ENCODE measurements at regions not wholly inside any gene's neighbourhood (a gene's known extent, or its start where the extent isn't known, plus 50 kb on each side); places are given as distances from the start of the nearest gene placed in this dataset.

DNA sequence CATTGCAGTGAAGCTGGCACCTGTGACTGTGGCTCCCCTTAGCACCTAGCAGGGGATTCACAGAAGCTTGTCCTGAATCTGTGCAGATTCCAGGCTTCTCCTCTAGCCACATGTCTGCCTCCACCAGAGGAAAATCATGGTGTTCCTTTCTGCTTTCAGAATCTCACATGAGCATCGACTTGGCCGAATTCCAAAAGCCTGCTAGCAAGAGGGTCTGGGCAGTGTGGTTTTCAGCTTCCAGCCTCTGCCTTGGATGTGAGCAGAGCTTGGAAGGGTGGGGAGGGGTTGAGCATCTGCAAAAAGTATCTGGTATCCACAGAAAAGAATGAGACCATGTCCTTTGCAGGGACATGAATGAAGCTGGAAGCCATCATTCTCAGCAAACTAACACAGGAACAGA, 911.1 kb downstream of the TBC1D22A start:
- no peak for DNase-seq (ENCODE audit: low read depth)

GRCh38 chr22:47672526-47672925, 910.1 kb downstream of the TBC1D22A start:
- DNase-seq (ENCODE audit: low read depth): no peak

GRCh38 chr22:47665151-47665550, 902.7 kb downstream of the TBC1D22A start:
- no peak for DNase-seq (ENCODE audit: low read depth)

GRCh38 chr22:47663615-47664605, 901.5 kb downstream of the TBC1D22A start:
- DNase-seq (ENCODE audit: low read depth): no peak

- no peak for DNase-seq (ENCODE audit: low read depth)
Measured at GRCh38 chr22:47659467-47660223, 897.2 kb downstream of the TBC1D22A start.

DNA sequence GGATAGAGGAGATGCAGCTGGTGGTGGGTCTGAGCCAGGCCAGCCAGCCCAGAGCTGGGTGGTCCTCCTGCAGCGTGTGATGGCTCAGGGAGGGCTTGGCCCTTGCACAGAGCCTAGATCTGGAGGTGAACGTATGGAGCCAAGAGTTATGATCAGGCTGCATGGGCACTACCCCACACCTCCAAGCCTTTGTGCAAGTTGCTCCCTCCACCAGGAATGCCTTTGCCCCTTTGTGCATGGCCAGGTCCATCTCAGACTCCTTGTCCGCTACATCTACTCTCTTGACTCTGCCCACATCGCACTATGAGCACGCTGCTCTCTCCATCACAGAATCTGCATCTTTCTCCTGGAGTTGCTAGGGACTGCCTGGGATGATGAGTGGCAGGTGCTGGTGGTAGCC, 895.7 kb downstream of the TBC1D22A start:
- DNase-seq (ENCODE audit: low read depth): no peak

GRCh38 chr22:47657224-47657623, 894.8 kb downstream of the TBC1D22A start:
- no peak for DNase-seq (ENCODE audit: low read depth)

DNA sequence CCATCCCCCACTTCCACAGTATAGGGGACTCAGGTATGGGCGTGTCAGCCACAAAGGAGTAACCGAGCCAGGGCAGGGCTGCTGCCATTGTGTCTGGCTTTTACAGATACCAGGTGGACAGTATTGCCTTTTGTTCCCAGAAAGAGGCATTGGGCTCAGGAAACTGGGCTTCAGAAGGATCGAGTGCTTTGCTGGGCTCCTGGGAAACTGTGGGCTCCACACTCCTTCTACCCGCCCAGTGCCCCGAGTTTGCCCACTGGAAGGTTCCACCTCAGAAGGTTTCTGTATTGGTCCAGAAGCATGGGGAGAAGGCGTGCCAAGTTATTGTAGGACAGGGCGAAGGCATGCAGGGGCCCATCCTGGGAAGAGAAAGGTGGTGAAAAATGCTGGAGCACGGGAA, 894.4 kb downstream of the TBC1D22A start:
- no peak for DNase-seq (ENCODE audit: low read depth)

- DNase-seq (ENCODE audit: low read depth): no peak
Measured at GRCh38 chr22:47655930-47656329, 893.5 kb downstream of the TBC1D22A start.

GRCh38 chr22:47654922-47655491, 892.6 kb downstream of the TBC1D22A start:
- DNase-seq (ENCODE audit: low read depth): no peak

DNA sequence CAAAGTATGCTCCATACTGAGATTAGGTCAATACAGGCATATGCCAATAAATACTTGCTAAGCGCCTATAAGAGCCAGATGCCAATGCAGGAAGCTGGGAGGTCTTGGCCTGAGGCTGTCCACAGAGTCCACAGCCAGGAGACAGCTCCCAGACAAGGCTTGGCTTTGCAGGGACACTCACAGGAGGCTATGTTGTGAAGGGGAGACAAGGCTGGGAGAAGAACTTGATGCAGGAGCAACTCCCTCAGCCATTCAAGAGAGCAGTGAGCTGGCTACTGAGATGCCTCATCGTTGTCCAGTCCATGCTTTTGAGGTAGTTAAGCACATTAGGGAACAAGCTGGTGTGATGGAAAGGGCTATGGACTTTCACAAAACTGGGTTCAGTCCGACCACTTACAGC, 891.5 kb downstream of the TBC1D22A start:
- no peak for DNase-seq (ENCODE audit: low read depth)

GRCh38 chr22:47651216-47651987, 889.0 kb downstream of the TBC1D22A start:
- no peak for DNase-seq (ENCODE audit: low read depth)

GRCh38 chr22:47647720-47648119, 885.3 kb downstream of the TBC1D22A start:
- DNase-seq (ENCODE audit: low read depth): no peak

DNA sequence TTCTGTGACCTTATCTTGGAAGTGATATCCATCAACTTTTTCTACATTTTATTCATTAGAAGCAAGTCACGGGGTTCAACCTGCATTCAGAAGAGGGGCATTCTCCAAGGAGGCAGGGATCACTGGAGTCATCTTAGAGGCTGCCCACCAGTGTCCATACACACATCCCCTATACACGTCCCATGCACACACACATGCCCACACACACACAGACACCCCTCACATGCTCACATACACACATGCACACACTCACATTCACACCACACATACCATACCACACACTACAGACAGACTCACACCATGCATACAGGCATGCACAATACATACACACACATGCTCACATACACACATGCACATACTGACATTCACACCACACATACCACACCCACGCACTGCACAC, 884.7 kb downstream of the TBC1D22A start:
- no peak for DNase-seq (ENCODE audit: low read depth)

DNA sequence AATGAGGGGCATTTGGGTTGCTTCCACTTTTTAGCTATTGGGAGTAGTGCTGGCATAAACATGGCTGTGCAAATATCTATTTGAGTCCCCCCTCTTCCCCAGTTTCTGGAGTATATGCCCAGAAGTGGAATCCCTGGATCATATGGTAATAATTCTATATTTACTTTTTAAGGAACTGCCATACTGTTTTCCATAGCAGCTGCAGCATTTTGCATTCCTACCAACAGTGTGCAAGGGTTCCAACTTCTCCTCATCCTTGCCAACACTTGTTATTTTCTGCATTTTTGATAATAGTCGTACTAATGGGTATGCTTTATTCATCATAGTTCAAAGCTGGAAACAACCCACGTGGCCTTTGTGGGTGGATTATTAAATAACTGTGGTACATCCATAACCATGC, 883.5 kb downstream of the TBC1D22A start:
- no peak for DNase-seq (ENCODE audit: low read depth)

DNA sequence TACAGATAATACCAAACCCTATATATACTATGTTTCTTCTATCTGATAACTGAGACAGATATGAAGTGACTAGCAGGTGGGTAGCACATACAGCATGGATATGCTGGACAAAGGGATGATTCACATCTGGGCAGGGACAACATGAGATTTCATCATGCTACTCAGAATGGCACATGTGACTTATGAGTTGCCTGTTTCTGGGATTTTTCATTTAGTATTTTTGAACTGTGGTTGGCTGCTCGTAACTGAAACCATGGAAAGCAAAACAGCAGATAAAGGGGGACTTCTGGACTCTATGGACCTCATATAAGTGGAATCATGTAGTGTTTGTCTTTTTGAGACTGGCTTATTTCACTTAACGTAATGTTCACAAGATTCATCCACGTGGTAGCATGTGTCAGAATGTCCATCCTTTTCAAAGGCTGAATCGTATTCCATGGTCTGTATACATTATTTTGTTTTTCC, 883.0 kb downstream of the TBC1D22A start:
- DNase-seq (ENCODE audit: low read depth): no peak

GRCh38 chr22:47634347-47634746, 871.9 kb downstream of the TBC1D22A start:
- DNase-seq (ENCODE audit: low read depth): no peak

GRCh38 chr22:47633111-47633510, 870.7 kb downstream of the TBC1D22A start:
- DNase-seq (ENCODE audit: low read depth): no peak

DNA sequence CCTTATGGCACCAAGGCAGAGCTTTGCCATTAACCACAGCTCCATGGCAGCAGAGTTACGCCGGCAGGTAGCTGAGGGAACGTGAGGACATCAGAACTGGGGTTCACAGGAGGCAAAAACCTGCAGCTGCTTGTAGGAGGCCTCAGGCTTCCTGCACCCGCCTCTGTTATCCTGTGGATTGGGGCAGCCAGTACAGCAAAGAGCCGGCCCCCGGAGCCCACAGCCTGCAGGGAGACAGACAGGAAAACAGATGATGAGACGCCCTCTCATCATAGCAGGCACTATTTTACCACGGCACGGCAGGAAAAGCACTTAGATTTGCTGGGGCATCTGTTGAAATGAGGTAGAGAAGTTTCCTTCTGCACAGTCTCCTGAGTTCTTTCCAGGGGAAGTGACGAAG, 870.3 kb downstream of the TBC1D22A start:
- DNase-seq (ENCODE audit: low read depth): no peak

DNA sequence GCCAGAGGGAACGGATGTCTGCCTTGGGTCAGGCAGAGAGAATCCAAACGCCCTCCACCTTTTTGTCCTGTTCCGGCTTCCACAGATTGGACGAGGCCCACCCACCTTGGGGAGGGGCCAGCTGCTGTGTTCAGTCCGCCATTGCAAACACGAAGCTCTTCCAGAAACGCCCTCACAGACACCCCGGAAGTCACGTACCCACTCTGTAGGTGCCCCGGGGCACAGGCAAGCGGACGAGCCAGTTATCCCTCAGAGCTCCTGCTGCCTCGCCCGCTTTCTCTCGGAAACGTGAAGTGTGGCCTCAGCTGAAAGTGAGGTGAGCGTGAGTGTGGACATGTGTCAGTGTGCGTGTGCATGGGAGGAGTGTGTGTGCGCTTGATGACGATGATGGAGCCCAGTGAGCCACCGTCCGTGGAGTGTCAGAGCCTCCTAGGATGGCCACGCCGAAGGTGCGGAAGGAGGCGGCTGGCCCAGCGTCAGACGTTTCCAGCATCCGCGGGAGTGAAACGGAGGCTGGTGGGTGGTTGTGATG, 869.2 kb downstream of the TBC1D22A start:
- DNase-seq (ENCODE audit: low read depth): no peak

- DNase-seq (ENCODE audit: low read depth): no peak
Measured at GRCh38 chr22:47630741-47631534, 868.5 kb downstream of the TBC1D22A start.

All from activated T-helper 1 cell treated with Interleukin-2 at 50 U/mL for 16 hours (primary cell).